LNCAP (cell line): ENCODE measurements at regions not wholly inside any gene's neighbourhood (a gene's known extent, or its start where the extent isn't known, plus 50 kb on each side); places are given as distances from the start of the nearest gene placed in this dataset.

Experiments used
- CTCF ChIP-seq: fragments of 450-650 bp; IDR thresholded peaks from 2 replicates; pipeline ENCODE4 v1.5.1; 2017; ENCODE audit warnings: mild to moderate bottlenecking

- no peak for TF ChIP-seq CTCF
Observed at GRCh38 chr10:6811153-6811552, 231.1 kb upstream of the PRKCQ start.

GRCh38 chr10:6803427-6803783, 223.3 kb upstream of the PRKCQ start:
- no peak for TF ChIP-seq CTCF

GRCh38 chr10:6802759-6803426, 222.8 kb upstream of the PRKCQ start:
- no peak for TF ChIP-seq CTCF

GRCh38 chr10:6796231-6796630, 216.2 kb upstream of the PRKCQ start:
- no peak for TF ChIP-seq CTCF

GRCh38 chr10:6795541-6795940, 215.5 kb upstream of the PRKCQ start:
- TF ChIP-seq CTCF = no peak

GRCh38 chr10:6794441-6794840, 214.4 kb upstream of the PRKCQ start:
- no peak for TF ChIP-seq CTCF

GRCh38 chr10:6788731-6789130, 208.7 kb upstream of the PRKCQ start:
- no peak for TF ChIP-seq CTCF

GRCh38 chr10:6788231-6788630, 208.2 kb upstream of the PRKCQ start:
- TF ChIP-seq CTCF = no peak
